Cardiac fibroblast (primary cell): ENCODE measurements at regions not wholly inside any gene's neighbourhood (a gene's known extent, or its start where the extent isn't known, plus 50 kb on each side); places are given as distances from the start of the nearest gene placed in this dataset.

Experiments used
- DNase-seq, 2 donors: peaks; one replicate each; pipeline versions ENCODE4 v3.0.0 to v3.0.0-alpha.2; 2010; ENCODE audit warnings: low read depth in 2 of 2
- H3K4me3 ChIP-seq, 2 donors: replicated peaks in 1 of 2; 1 replicate in 1 of 2; 2 replicates in 1 of 2; pipeline ENCODE4 v1.5.1; 2011; ENCODE audit warnings: low read depth in 2 of 2, low read length in 2 of 2, mild to moderate bottlenecking in 2 of 2, moderate library complexity in 1 of 2
- CTCF ChIP-seq: IDR thresholded peaks from one replicate; pipeline ENCODE4 v1.5.1; 2011; ENCODE audit warnings: low read depth, mild to moderate bottlenecking, low read length, inconsistent platforms

DNA sequence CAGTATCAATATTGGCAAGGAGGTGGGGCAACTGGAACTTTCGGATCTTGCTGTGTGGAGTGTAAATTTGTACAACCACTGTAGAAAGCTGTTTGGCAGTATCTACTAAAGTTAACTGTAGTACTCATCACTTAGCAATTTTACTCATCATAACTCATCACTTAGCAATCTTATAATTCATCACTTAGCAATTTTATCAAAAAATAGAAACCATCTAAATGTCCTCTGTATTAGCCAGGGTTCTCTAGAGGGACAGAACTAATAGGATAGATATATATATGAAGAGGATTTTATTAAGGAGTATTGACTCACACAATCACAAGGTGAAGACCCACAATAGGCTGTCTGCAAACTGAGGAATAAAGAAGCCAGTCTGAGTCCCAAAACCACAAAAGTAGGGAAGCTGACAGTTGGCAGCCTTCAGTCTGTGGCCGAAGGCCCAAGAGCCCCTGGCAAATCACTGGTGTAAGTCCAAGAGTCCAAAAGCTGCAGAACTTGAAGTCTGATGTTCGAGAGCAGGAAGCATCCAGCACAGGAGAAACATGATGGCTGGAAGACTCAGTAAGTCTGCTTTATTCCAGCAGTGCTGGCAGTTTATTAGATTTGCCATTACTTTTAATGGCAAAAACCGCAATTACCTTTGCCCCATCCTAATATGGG lies 92.9 kb upstream of the USP47 start:
- no peak overlapping the region for H3K4me3 ChIP-seq
- peak in 1 of 2 donors; percentile 49 for DNase-seq
- no peak for TF ChIP-seq CTCF

DNA sequence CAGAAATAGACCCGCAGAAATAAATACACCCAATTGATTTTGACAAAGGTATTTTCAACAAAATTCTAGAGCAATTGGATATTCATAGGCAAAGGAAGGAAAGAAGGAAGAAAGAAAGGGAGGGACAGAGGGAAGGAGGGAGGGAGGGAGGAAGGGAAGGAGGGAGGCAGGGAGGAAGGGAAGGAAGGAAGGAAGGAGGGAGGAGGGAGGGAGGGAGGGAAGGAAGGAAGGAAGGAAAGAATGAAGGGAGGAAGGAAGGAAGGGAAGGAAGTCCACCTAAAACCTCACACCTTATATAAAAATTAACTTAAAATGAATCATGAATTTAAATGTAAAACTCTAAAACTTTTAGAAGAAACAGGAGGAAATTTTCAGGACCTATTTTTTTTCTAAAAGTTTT lies 94.2 kb upstream of the USP47 start:
- TF ChIP-seq CTCF: no peak

GRCh38 chr11:11746449-11746848 lies 95.3 kb upstream of the USP47 start:
- no peak for DNase-seq

More for the DNA sequence above, 94.2 kb upstream of the USP47 start:
- no peak overlapping the region for H3K4me3 ChIP-seq
- DNase-seq: no peak

DNA sequence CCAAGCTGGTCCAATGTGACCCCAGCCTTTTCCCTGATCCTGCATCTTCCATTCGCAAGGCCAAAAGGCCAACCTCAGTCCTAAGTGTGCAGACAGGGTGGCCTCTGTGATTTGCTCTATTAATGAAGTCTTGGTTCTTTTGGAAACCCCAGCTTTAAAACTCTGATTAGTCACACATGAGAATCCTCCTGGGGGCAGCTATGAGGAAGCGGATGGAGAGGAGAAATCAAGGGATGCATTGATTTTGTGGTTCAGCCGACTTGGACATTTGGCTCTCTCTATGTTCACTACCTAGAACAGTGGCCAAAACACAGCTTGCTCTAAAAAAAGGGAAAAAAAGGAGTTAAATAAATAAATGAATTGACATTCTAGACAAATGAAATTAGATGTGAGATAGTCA lies 98.6 kb upstream of the USP47 start:
- DNase-seq: no peak
- H3K4me3 ChIP-seq: no peak overlapping the region

More at GRCh38 chr11:11746449-11746848, 95.3 kb upstream of the USP47 start:
- no peak overlapping the region for H3K4me3 ChIP-seq
- no peak for TF ChIP-seq CTCF

GRCh38 chr11:11742486-11742885 lies 99.3 kb upstream of the USP47 start:
- DNase-seq: no peak
- TF ChIP-seq CTCF: no peak
- H3K4me3 ChIP-seq: no peak overlapping the region

More for the DNA sequence above, 98.6 kb upstream of the USP47 start:
- no peak for TF ChIP-seq CTCF

DNA sequence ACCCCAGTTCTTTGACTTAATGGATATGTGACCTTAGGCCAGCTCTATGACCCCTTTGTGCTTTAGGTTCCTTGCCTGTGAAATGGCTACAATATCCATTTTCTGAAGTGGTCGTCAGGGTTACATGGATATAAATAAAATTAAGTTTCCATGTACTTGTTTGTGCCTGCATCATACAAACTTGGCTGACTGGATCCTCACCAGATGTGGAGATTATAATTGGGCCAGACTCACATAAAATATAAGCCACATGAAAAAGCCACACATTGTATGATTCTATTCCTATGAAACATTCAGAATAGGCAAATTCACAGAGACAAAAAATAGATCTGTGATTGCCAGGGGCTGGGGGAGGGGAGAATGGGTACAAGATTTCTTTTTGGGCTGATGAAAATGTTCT lies 100.9 kb upstream of the USP47 start:
- TF ChIP-seq CTCF: no peak
- no peak for DNase-seq
- H3K4me3 ChIP-seq: no peak overlapping the region
